ENCODE measurements at regions not wholly inside any gene's neighbourhood (a gene's known extent, or its start where the extent isn't known, plus 50 kb on each side); places are given as distances from the start of the nearest gene placed in this dataset.

- no peak overlapping the region for H3K4me2 ChIP-seq
- no peak overlapping the region for H3K27ac ChIP-seq
- POLR2A ChIA-PET, result no interaction called here
- CTCF ChIA-PET, result no interaction called here
- 0% methylated on average over 1 of the region's 1 CpG for WGBS (ENCODE audit: missing lambda C conversion rate)
- DNase-seq (ENCODE audit: low read depth in 1 of 2, low spot score in 1 of 2), result no peak
- TF ChIP-seq HEYL (CRISPR knock-in tag; IDR thresholded peaks at IDR 0.05) (no peak), MYC (IDR thresholded peaks at IDR 0.05; ENCODE audit: borderline replicate concordance, low read length) (no peak), ZSCAN20 (CRISPR knock-in tag; IDR thresholded peaks at IDR 0.05) (no peak), HOXB13 (CRISPR knock-in tag; IDR thresholded peaks at IDR 0.05; ENCODE audit: low read depth) (no peak), ESRRA (IDR thresholded peaks at IDR 0.05; ENCODE audit: borderline replicate concordance, low read length) (no peak), EHMT2 (IDR thresholded peaks at IDR 0.05; ENCODE audit: low read depth) (no peak), POLR2AphosphoS2 (conservative IDR thresholded peaks at IDR 0.05; ENCODE audit: low read length) (no peak), EP300 (IDR thresholded peaks at IDR 0.05) (no peak), HES2 (IDR thresholded peaks at IDR 0.05) (no peak), E2F6 (IDR thresholded peaks at IDR 0.05; ENCODE audit: borderline replicate concordance, low read depth) (no peak), NR3C1 (IDR thresholded peaks at IDR 0.05) (no peak), ZFP36 (IDR thresholded peaks at IDR 0.05; ENCODE audit: borderline replicate concordance, partially characterized antibody) (no peak), CEBPB (IDR thresholded peaks at IDR 0.05) (no peak), SMC3 (IDR thresholded peaks at IDR 0.05) (no peak)
- no peaks in the 10 kb centered on the region for H3K9me3 ChIP-seq
- no peak for FAIRE-seq
- no peaks in the 10 kb centered on the region for H3K4me1 ChIP-seq
- H3K4me3 ChIP-seq, result no peak overlapping the region
- ATAC-seq, result no peak
Measured at GRCh38 chr5:117182104-117182503, 607.5 kb upstream of the SEMA6A start.

- DNase-seq (ENCODE audit: low read depth in 1 of 2, low spot score in 1 of 2), result no peak
- WGBS (ENCODE audit: missing lambda C conversion rate), result 38% methylated on average over 1 of the region's 1 CpG
Measured at GRCh38 chr5:117177302-117177701, 602.7 kb upstream of the SEMA6A start.

DNA sequence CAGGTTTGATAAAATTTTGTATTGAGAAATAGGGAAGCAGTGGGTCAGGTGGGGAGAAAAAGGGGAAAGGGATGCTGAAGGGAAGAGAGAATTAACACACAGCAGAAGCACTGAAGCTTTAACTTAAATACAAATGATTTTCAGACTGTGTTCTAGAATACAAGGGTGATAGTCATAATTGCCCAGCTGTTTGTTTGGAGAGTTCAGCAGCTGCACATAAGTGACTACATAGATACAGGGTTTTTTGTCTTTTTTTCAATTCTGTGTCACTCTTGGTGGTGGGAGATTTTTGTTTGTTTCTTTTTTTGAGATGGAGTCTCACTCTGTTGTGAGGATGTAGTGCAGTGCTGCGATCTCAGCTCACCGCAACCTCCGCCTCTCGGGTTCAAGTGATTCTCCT is 590.4 kb upstream of the SEMA6A start:
- H3K4me2 ChIP-seq, result no peak overlapping the region
- no peak for ATAC-seq
- WGBS (ENCODE audit: missing lambda C conversion rate), result 50% methylated on average over 4 of the region's 4 CpGs
- H3K27ac ChIP-seq, result no peak overlapping the region
- ChIA-PET CTCF (no interaction called here), POLR2A (no interaction called here)
- DNase-seq (ENCODE audit: low read depth in 1 of 2, low spot score in 1 of 2), result no peak
- no peak overlapping the region for H3K4me3 ChIP-seq
- H3K4me1 ChIP-seq, result no peaks in the 10 kb centered on the region
- FAIRE-seq, result no peak
- H3K9me3 ChIP-seq, result no peaks in the 10 kb centered on the region
- no peak for TF ChIP-seq RAD21 (conservative IDR thresholded peaks at IDR 0.05 in 1 of 2, IDR thresholded peaks at IDR 0.05 in 1 of 2)
- no peak for TF ChIP-seq BCL3 (IDR thresholded peaks at IDR 0.05)
- no peak for TF ChIP-seq CHD4 (IDR thresholded peaks at IDR 0.05; ENCODE audit: borderline replicate concordance)
- TF ChIP-seq PHF8 (IDR thresholded peaks at IDR 0.05; ENCODE audit: borderline replicate concordance, low read depth), result no peak
- TF ChIP-seq E2F6 (IDR thresholded peaks at IDR 0.05; ENCODE audit: borderline replicate concordance, low read depth), result no peak
- TF ChIP-seq, protein P1, sequence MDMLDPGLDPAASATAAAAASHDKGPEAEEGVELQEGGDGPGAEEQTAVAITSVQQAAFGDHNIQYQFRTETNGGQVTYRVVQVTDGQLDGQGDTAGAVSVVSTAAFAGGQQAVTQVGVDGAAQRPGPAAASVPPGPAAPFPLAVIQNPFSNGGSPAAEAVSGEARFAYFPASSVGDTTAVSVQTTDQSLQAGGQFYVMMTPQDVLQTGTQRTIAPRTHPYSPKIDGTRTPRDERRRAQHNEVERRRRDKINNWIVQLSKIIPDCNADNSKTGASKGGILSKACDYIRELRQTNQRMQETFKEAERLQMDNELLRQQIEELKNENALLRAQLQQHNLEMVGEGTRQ (IDR thresholded peaks at IDR 0.05), result no peak
- TF ChIP-seq NFE2L2 (conservative IDR thresholded peaks at IDR 0.05; ENCODE audit: low read length), result no peak
- no peak for TF ChIP-seq PBX3 (IDR thresholded peaks at IDR 0.05)
- no peak for TF ChIP-seq HOXB5 (CRISPR knock-in tag; IDR thresholded peaks at IDR 0.05)
- no peak for TF ChIP-seq EHMT2 (IDR thresholded peaks at IDR 0.05; ENCODE audit: low read depth)

More at GRCh38 chr5:117177302-117177701, 602.7 kb upstream of the SEMA6A start:
- Histone ChIP-seq H3K4me1 (no peaks in the 10 kb centered on the region), H3K4me3 (no peak overlapping the region), H3K27ac (no peak overlapping the region), H3K4me2 (no peak overlapping the region), H3K9me3 (no peaks in the 10 kb centered on the region)
- FAIRE-seq, result no peak
- TF ChIP-seq FOSL2 (IDR thresholded peaks at IDR 0.05) (no peak), FOSL2 (CRISPR knock-in tag; IDR thresholded peaks at IDR 0.05) (no peak), ZFP36 (IDR thresholded peaks at IDR 0.05; ENCODE audit: borderline replicate concordance, partially characterized antibody) (no peak), BHLHE40 (IDR thresholded peaks at IDR 0.05; ENCODE audit: low read depth, low read length) (no peak), TFCP2L1 (CRISPR knock-in tag; IDR thresholded peaks at IDR 0.05) (no peak), FOXS1 (CRISPR knock-in tag; IDR thresholded peaks at IDR 0.05) (no peak), CHD4 (IDR thresholded peaks at IDR 0.05; ENCODE audit: borderline replicate concordance) (no peak), CEBPB (IDR thresholded peaks at IDR 0.05) (no peak), MYC (IDR thresholded peaks at IDR 0.05; ENCODE audit: borderline replicate concordance, low read length) (no peak), CBX8 (IDR thresholded peaks at IDR 0.05) (no peak), POLR2A (IDR thresholded peaks at IDR 0.05; ENCODE audit: low read length) (no peak), RCOR1 (IDR thresholded peaks at IDR 0.05; ENCODE audit: low read depth, low read length) (no peak), NFE2L2 (conservative IDR thresholded peaks at IDR 0.05; ENCODE audit: low read length) (no peak), GATA3 (IDR thresholded peaks at IDR 0.05; ENCODE audit: borderline replicate concordance) (no peak), KDM5A (IDR thresholded peaks at IDR 0.05) (no peak), MAFK (IDR thresholded peaks at IDR 0.05; ENCODE audit: partially characterized antibody) (no peak)
- TF ChIP-seq, protein P2, sequence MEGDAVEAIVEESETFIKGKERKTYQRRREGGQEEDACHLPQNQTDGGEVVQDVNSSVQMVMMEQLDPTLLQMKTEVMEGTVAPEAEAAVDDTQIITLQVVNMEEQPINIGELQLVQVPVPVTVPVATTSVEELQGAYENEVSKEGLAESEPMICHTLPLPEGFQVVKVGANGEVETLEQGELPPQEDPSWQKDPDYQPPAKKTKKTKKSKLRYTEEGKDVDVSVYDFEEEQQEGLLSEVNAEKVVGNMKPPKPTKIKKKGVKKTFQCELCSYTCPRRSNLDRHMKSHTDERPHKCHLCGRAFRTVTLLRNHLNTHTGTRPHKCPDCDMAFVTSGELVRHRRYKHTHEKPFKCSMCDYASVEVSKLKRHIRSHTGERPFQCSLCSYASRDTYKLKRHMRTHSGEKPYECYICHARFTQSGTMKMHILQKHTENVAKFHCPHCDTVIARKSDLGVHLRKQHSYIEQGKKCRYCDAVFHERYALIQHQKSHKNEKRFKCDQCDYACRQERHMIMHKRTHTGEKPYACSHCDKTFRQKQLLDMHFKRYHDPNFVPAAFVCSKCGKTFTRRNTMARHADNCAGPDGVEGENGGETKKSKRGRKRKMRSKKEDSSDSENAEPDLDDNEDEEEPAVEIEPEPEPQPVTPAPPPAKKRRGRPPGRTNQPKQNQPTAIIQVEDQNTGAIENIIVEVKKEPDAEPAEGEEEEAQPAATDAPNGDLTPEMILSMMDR (IDR thresholded peaks at IDR 0.05), result no peak
- no peak for ATAC-seq
- POLR2A ChIA-PET, result no interaction called here
- CTCF ChIA-PET, result no interaction called here
